Brain pericyte (primary cell): ENCODE measurements at regions not wholly inside any gene's neighbourhood (a gene's known extent, or its start where the extent isn't known, plus 50 kb on each side); places are given as distances from the start of the nearest gene placed in this dataset.
"Not testable (repeated sequence)": the region's sequence is repeated elsewhere in the genome, so short reads cannot be mapped to it uniquely, and the experiment has no call there.

ENCODE experiments used
- DNase-seq: peaks from one replicate; pipeline ENCODE4 v3.0.0-alpha.2; 2012; ENCODE audit warnings: low read depth, low spot score

GRCh38 chr4:26044983-26045382 lies 131.0 kb downstream of the SMIM20 start:
- no peak for DNase-seq

- no peak for DNase-seq
These were observed 133.8 kb downstream of the SMIM20 start for GRCh38 chr4:26047795-26048194.

GRCh38 chr4:26048378-26048882 lies 134.4 kb downstream of the SMIM20 start:
- no peak for DNase-seq

GRCh38 chr4:26048950-26049349 lies 134.9 kb downstream of the SMIM20 start:
- no peak for DNase-seq

GRCh38 chr4:26049447-26049846 lies 135.4 kb downstream of the SMIM20 start:
- no peak for DNase-seq

- DNase-seq = no peak
These were observed 136.2 kb downstream of the SMIM20 start for GRCh38 chr4:26050212-26050643.

- no peak for DNase-seq
These were observed 136.7 kb downstream of the SMIM20 start for GRCh38 chr4:26050671-26051070.

- no peak for DNase-seq
These were observed 137.2 kb downstream of the SMIM20 start for GRCh38 chr4:26051240-26051639.

- no peak for DNase-seq
These were observed 138.9 kb downstream of the SMIM20 start for GRCh38 chr4:26052663-26053541.

- DNase-seq = no peak
These were observed 139.7 kb downstream of the SMIM20 start for GRCh38 chr4:26053761-26054160.

- no peak for DNase-seq
These were observed 141.8 kb downstream of the SMIM20 start for GRCh38 chr4:26055855-26056254.

GRCh38 chr4:26056406-26056805 lies 142.4 kb downstream of the SMIM20 start:
- DNase-seq = no peak

- not testable (repeated sequence) for DNase-seq
These were observed 143.8 kb downstream of the SMIM20 start for GRCh38 chr4:26057839-26058238.

GRCh38 chr4:26058537-26058936 lies 144.5 kb downstream of the SMIM20 start:
- no peak for DNase-seq

- DNase-seq = no peak
These were observed 145.6 kb downstream of the SMIM20 start for GRCh38 chr4:26059391-26060154.

GRCh38 chr4:26060286-26060685 lies 146.3 kb downstream of the SMIM20 start:
- DNase-seq = no peak

GRCh38 chr4:26061248-26061986 lies 147.4 kb downstream of the SMIM20 start:
- DNase-seq = no peak

GRCh38 chr4:26062215-26062614 lies 148.2 kb downstream of the SMIM20 start:
- no peak for DNase-seq

- not testable (repeated sequence) for DNase-seq
These were observed 150.0 kb downstream of the SMIM20 start for GRCh38 chr4:26064009-26064408.

GRCh38 chr4:26065833-26066232 lies 151.8 kb downstream of the SMIM20 start:
- no peak for DNase-seq

- no peak for DNase-seq
These were observed 153.0 kb downstream of the SMIM20 start for GRCh38 chr4:26067035-26067434.

GRCh38 chr4:26069218-26069617 lies 155.2 kb downstream of the SMIM20 start:
- no peak for DNase-seq
